SK-N-SH treated with all-trans-retinoic acid at 6 μM for 48 hours (cell line): ENCODE measurements at regions not wholly inside any gene's neighbourhood (a gene's known extent, or its start where the extent isn't known, plus 50 kb on each side); places are given as distances from the start of the nearest gene placed in this dataset.

ENCODE experiments used
- ATAC-seq: fragments of 200-7000 bp; cut with Tn5 transposase; 3 replicates; pipeline ENCODE4 v1.9.1; 2020; ENCODE audit warnings: mild to moderate bottlenecking, moderate library complexity
- BACH2 ChIP-seq: fragments of 250-450 bp; sonication (Bioruptor Pico); IDR thresholded peaks from 2 replicates; pipeline ENCODE4 v1.9.0; 2021; ENCODE audit warnings: mild to moderate bottlenecking, borderline replicate concordance
- CSDC2 ChIP-seq: fragments of 250-450 bp; sonication (Bioruptor Pico); IDR thresholded peaks from 2 replicates; pipeline ENCODE4 v1.5.0; 2020; ENCODE audit warnings: mild to moderate bottlenecking, moderate library complexity
- ESRRG ChIP-seq: fragments of 250-450 bp; sonication (Bioruptor Pico); IDR thresholded peaks from 2 replicates; pipeline ENCODE4 v1.6.1; 2021; ENCODE audit warnings: mild to moderate bottlenecking
- GLIS3 ChIP-seq: fragments of 250-450 bp; sonication (Bioruptor Pico); IDR thresholded peaks from 2 replicates; pipeline ENCODE4 v1.5.0; 2020; ENCODE audit warnings: mild to moderate bottlenecking, moderate library complexity
- ISL1 ChIP-seq: fragments of 250-450 bp; sonication (Bioruptor Pico); IDR thresholded peaks from 2 replicates; pipeline ENCODE4 v2.1.2; 2022; ENCODE audit warnings: mild to moderate bottlenecking, moderate library complexity
- OSR1 ChIP-seq: fragments of 250-450 bp; sonication (Bioruptor Pico); IDR thresholded peaks from 2 replicates; pipeline ENCODE4 v1.8.0; 2022; ENCODE audit warnings: moderate library complexity, mild to moderate bottlenecking, inconsistent platforms
- PPARA ChIP-seq: fragments of 250-450 bp; sonication (Bioruptor Pico); IDR thresholded peaks from 2 replicates; pipeline ENCODE4 v1.5.0; 2020; ENCODE audit warnings: mild to moderate bottlenecking, borderline replicate concordance
- RARB ChIP-seq: fragments of 250-450 bp; sonication (Bioruptor Pico); IDR thresholded peaks from 2 replicates; pipeline ENCODE4 v1.8.0; 2021; ENCODE audit warnings: mild to moderate bottlenecking, moderate library complexity
- SNAI2 ChIP-seq: fragments of 250-450 bp; sonication (Bioruptor Pico); IDR thresholded peaks from 2 replicates; pipeline ENCODE4 v1.5.0; 2020; ENCODE audit warnings: mild to moderate bottlenecking, moderate library complexity
- TCF4 ChIP-seq: fragments of 250-450 bp; sonication (Bioruptor Pico); IDR thresholded peaks from 2 replicates; pipeline ENCODE4 v1.8.0; 2021; ENCODE audit warnings: mild to moderate bottlenecking, moderate library complexity, borderline replicate concordance
- TOX ChIP-seq: fragments of 250-450 bp; sonication (Bioruptor Pico); IDR thresholded peaks from 2 replicates; pipeline ENCODE4 v1.8.0; 2021; ENCODE audit warnings: mild to moderate bottlenecking, moderate library complexity, borderline replicate concordance
- ZC3H10 ChIP-seq: fragments of 250-450 bp; sonication (Bioruptor Pico); IDR thresholded peaks from 2 replicates; pipeline ENCODE4 v1.5.1; 2021; ENCODE audit warnings: mild to moderate bottlenecking, moderate library complexity
- ZFP3 ChIP-seq: fragments of 250-450 bp; sonication (Bioruptor Pico); IDR thresholded peaks from 2 replicates; pipeline ENCODE4 v1.5.0; 2020; ENCODE audit warnings: mild to moderate bottlenecking, moderate library complexity
- ZFP30 ChIP-seq: fragments of 450-650 bp; formaldehyde crosslinking; IDR thresholded peaks from 2 replicates; pipeline ENCODE4 v1.5.0; 2022; ENCODE audit warnings: mild to moderate bottlenecking, moderate library complexity
- ZNF70 ChIP-seq: fragments of 450-650 bp; formaldehyde crosslinking; IDR thresholded peaks from 2 replicates; pipeline ENCODE4 v1.5.0; 2020; ENCODE audit warnings: mild to moderate bottlenecking, moderate library complexity
- ZNF8 ChIP-seq: fragments of 450-650 bp; formaldehyde crosslinking; IDR thresholded peaks from 2 replicates; pipeline ENCODE4 v1.5.0; 2020; ENCODE audit warnings: mild to moderate bottlenecking, moderate library complexity
- TF ChIP-seq, protein P1 (sequence below): fragments of 250-450 bp; sonication (Bioruptor Pico); IDR thresholded peaks from 2 replicates; pipeline ENCODE4 v1.8.0; 2020; ENCODE audit warnings: mild to moderate bottlenecking, moderate library complexity, borderline replicate concordance
- TF ChIP-seq, protein P2 (sequence below): fragments of 250-450 bp; sonication (Bioruptor Pico); IDR thresholded peaks from 2 replicates; pipeline ENCODE4 v1.8.0; 2021; ENCODE audit warnings: low read depth, mild to moderate bottlenecking, moderate library complexity, borderline replicate concordance
- TF ChIP-seq, protein P3 (sequence below): fragments of 250-450 bp; sonication (Bioruptor Pico); IDR thresholded peaks from 2 replicates; pipeline ENCODE4 v1.5.1; 2020; ENCODE audit warnings: low read depth, mild to moderate bottlenecking, moderate library complexity
- TF ChIP-seq, protein P4 (sequence below): fragments of 250-450 bp; sonication (Bioruptor Pico); IDR thresholded peaks from 2 replicates; pipeline ENCODE4 v1.5.1; 2021; ENCODE audit warnings: mild to moderate bottlenecking, moderate library complexity
- TF ChIP-seq, protein P5 (sequence below): fragments of 250-450 bp; sonication (Bioruptor Pico); IDR thresholded peaks from 2 replicates; pipeline ENCODE4 v1.5.0; 2020; ENCODE audit warnings: mild to moderate bottlenecking, moderate library complexity

DNA sequence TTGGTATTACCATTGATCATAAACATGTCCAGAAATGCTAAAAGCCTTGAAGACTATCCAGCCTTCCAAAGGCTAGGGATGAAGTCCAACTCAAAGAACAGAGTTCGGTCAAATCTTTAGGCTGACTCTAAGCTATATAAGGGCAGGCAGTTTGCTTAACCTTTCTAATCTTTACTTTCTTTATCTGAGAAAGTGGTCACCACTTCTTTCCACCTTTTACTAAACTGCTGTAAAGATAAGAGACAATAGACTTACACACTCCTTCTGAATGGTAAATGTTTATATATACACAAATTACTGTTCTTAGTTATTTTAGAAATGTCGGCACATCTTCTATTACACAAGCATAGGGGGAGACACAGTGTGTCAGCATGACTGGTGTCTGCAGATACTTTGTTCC, 100.4 kb downstream of the NREP start:
- ATAC-seq = no peak
- no peak for TF ChIP-seq RARB (CRISPR knock-in tag)
- TF ChIP-seq, protein P1, sequence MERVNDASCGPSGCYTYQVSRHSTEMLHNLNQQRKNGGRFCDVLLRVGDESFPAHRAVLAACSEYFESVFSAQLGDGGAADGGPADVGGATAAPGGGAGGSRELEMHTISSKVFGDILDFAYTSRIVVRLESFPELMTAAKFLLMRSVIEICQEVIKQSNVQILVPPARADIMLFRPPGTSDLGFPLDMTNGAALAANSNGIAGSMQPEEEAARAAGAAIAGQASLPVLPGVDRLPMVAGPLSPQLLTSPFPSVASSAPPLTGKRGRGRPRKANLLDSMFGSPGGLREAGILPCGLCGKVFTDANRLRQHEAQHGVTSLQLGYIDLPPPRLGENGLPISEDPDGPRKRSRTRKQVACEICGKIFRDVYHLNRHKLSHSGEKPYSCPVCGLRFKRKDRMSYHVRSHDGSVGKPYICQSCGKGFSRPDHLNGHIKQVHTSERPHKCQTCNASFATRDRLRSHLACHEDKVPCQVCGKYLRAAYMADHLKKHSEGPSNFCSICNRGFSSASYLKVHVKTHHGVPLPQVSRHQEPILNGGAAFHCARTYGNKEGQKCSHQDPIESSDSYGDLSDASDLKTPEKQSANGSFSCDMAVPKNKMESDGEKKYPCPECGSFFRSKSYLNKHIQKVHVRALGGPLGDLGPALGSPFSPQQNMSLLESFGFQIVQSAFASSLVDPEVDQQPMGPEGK = no peak

DNA sequence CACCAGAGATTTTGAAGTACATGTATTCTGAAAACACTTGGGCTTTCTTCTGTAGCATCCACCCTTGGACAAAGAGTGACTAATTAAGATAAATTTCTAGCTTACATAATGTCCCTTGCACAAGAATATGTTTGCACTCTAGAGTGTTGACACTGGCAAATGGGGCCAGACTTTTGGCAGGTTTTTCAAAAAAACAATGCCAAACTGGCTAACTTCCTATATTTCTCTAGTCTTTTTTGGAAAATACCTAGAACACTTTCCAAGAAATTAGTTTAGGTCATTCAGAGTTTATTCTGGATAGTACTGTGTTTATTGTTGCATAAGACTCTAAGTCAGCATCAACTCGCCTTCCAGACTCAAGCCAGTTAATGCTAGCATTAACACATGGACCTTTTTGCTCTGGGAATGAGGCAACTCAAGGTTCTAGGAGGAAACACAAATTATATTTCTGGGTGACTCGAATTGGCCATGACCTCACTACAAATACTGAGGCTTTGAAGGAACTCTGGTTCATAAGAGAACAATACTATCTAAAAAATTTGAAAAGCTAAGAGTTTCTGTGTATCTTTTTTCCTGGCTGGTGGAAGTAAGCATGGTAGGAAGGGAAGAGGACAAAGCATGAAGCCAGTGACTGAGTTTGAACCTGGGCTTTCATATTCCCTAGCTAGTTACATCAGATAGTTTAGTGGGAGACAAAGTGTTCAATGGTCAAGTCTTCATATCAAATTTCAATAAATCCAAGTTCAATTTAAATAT, 101.6 kb downstream of the NREP start:
- TF ChIP-seq, protein P2, sequence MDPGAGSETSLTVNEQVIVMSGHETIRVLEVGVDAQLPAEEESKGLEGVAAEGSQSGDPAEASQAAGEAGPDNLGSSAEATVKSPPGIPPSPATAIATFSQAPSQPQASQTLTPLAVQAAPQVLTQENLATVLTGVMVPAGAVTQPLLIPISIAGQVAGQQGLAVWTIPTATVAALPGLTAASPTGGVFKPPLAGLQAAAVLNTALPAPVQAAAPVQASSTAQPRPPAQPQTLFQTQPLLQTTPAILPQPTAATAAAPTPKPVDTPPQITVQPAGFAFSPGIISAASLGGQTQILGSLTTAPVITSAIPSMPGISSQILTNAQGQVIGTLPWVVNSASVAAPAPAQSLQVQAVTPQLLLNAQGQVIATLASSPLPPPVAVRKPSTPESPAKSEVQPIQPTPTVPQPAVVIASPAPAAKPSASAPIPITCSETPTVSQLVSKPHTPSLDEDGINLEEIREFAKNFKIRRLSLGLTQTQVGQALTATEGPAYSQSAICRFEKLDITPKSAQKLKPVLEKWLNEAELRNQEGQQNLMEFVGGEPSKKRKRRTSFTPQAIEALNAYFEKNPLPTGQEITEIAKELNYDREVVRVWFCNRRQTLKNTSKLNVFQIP = no peak
- no peak for TF ChIP-seq TCF4
- no peak for ATAC-seq

DNA sequence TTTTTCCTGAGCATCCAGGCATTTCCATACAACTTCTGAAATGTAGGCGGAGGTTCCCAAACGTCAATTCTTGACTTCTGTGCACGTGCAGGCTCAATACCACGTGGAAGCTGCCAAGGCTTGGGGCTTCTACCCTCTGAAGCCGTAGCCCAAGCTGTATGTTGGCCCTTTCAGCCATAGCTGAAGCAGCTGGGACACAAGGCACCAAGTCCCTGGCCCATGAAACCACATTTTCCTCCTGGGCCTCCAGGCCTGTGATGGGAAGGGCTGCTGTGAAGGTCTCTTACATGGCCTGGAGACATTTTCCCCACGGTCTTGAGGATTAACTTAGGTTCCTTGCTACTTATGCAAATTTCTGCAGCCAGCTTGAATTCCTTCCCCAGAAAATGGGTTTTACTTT, 103.6 kb downstream of the NREP start:
- ATAC-seq = no peak
- TF ChIP-seq BACH2 (CRISPR knock-in tag) (no peak), ZC3H10 (CRISPR knock-in tag) (no peak), ZFP3 (CRISPR knock-in tag) (no peak), RARB (CRISPR knock-in tag) (no peak), GLIS3 (no peak), TOX (CRISPR knock-in tag) (no peak), ZFP30 (CRISPR knock-in tag) (no peak), SNAI2 (CRISPR knock-in tag) (no peak), TCF4 (no peak), ZNF8 (CRISPR knock-in tag) (no peak), ZNF70 (no peak), ISL1 (CRISPR knock-in tag) (no peak), OSR1 (CRISPR knock-in tag) (no peak), CSDC2 (CRISPR knock-in tag) (no peak), ESRRG (CRISPR knock-in tag) (no peak), PPARA (CRISPR knock-in tag) (no peak)
- TF ChIP-seq, protein P3, sequence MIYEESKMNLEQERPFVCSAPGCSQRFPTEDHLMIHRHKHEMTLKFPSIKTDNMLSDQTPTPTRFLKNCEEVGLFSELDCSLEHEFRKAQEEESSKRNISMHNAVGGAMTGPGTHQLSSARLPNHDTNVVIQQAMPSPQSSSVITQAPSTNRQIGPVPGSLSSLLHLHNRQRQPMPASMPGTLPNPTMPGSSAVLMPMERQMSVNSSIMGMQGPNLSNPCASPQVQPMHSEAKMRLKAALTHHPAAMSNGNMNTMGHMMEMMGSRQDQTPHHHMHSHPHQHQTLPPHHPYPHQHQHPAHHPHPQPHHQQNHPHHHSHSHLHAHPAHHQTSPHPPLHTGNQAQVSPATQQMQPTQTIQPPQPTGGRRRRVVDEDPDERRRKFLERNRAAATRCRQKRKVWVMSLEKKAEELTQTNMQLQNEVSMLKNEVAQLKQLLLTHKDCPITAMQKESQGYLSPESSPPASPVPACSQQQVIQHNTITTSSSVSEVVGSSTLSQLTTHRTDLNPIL (CRISPR knock-in tag) = no peak
- TF ChIP-seq, protein P4, sequence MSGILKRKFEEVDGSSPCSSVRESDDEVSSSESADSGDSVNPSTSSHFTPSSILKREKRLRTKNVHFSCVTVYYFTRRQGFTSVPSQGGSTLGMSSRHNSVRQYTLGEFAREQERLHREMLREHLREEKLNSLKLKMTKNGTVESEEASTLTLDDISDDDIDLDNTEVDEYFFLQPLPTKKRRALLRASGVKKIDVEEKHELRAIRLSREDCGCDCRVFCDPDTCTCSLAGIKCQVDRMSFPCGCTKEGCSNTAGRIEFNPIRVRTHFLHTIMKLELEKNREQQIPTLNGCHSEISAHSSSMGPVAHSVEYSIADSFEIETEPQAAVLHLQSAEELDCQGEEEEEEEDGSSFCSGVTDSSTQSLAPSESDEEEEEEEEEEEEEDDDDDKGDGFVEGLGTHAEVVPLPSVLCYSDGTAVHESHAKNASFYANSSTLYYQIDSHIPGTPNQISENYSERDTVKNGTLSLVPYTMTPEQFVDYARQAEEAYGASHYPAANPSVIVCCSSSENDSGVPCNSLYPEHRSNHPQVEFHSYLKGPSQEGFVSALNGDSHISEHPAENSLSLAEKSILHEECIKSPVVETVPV (CRISPR knock-in tag) = no peak
- TF ChIP-seq, protein P5, sequence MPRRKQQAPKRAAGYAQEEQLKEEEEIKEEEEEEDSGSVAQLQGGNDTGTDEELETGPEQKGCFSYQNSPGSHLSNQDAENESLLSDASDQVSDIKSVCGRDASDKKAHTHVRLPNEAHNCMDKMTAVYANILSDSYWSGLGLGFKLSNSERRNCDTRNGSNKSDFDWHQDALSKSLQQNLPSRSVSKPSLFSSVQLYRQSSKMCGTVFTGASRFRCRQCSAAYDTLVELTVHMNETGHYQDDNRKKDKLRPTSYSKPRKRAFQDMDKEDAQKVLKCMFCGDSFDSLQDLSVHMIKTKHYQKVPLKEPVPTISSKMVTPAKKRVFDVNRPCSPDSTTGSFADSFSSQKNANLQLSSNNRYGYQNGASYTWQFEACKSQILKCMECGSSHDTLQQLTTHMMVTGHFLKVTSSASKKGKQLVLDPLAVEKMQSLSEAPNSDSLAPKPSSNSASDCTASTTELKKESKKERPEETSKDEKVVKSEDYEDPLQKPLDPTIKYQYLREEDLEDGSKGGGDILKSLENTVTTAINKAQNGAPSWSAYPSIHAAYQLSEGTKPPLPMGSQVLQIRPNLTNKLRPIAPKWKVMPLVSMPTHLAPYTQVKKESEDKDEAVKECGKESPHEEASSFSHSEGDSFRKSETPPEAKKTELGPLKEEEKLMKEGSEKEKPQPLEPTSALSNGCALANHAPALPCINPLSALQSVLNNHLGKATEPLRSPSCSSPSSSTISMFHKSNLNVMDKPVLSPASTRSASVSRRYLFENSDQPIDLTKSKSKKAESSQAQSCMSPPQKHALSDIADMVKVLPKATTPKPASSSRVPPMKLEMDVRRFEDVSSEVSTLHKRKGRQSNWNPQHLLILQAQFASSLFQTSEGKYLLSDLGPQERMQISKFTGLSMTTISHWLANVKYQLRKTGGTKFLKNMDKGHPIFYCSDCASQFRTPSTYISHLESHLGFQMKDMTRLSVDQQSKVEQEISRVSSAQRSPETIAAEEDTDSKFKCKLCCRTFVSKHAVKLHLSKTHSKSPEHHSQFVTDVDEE (CRISPR knock-in tag) = no peak
- TF ChIP-seq, protein P2 = no peak
